Body of pancreas (tissue), 4 donors: ENCODE measurements at regions not wholly inside any gene's neighbourhood (a gene's known extent, or its start where the extent isn't known, plus 50 kb on each side); places are given as distances from the start of the nearest gene placed in this dataset.

Source experiments
- ATAC-seq: fragments of 150-250 bp; one replicate; pipeline ENCODE4 v1.9.1; 2016
- DNase-seq, 4 donors: peaks; one replicate each; pipeline ENCODE4 v3.0.0-alpha.2; 2019
- H3K27ac ChIP-seq, 4 donors: fragments of 200-600 bp; sonication (generic); 1 replicate in 3 of 4; 2 replicates in 1 of 4; pipeline versions ENCODE4 v1.5.1 to v1.6.1; 2016 to 2019; ENCODE audit warnings: mild to moderate bottlenecking in 1 of 4, mixed read lengths in 1 of 4, moderate library complexity in 1 of 4
- H3K27me3 ChIP-seq, 2 donors: fragments of 200-600 bp; sonication (generic); one replicate each; pipeline ENCODE4 v1.6.0; 2016; ENCODE audit warnings: mild to moderate bottlenecking in 1 of 2
- H3K36me3 ChIP-seq, 2 donors: fragments of 200-600 bp; sonication (generic); replicated peaks in 1 of 2; 2 replicates each; pipeline ENCODE4 v1.5.1; 2016; ENCODE audit warnings: low read depth in 2 of 2; ENCODE audit not compliant: insufficient read depth in 1 of 2
- H3K4me1 ChIP-seq: fragments of 200-600 bp; sonication (generic); one replicate; pipeline ENCODE4 v1.6.0; 2016
- H3K4me3 ChIP-seq, 2 donors: fragments of 200-600 bp; sonication (generic); 1 replicate in 1 of 2; 2 replicates in 1 of 2; pipeline ENCODE4 v1.5.1; 2016 to 2019
- H3K9me3 ChIP-seq, 3 donors: fragments of 200-600 bp; sonication (generic); 1 replicate in 2 of 3; 2 replicates in 1 of 3; pipeline ENCODE4 v1.5.1; 2016
- POLR2A ChIP-seq, 3 donors: fragments of 450-650 bp; IDR thresholded peaks; one replicate each; pipeline ENCODE4 v1.6.1; 2016; ENCODE audit warnings: antibody characterized with exemption in 3 of 3, mild to moderate bottlenecking in 2 of 3
- WGBS, 2 donors: methylation state at CpG; one replicate each; pipeline ENCODE4 v1.1.5; 2017; 5-methylcytosine and 5-hydroxymethylcytosine counted together
- intact Hi-C: fragments of 100-400 bp; cut with DNase I; formaldehyde crosslinking; loops from one replicate; pipeline ENCODE4 v1.15.1; 2023
- TF ChIP-seq, protein P1 (sequence below), 7 experiments: fragments of 450-650 bp in 4 of 7; fragments of 200-600 bp in 3 of 7; sonication (generic) in 3 of 7; IDR thresholded peaks; one replicate each; pipeline ENCODE4 v1.5.1; 2016 to 2019; ENCODE audit warnings: antibody characterized with exemption in 7 of 7

DNA sequence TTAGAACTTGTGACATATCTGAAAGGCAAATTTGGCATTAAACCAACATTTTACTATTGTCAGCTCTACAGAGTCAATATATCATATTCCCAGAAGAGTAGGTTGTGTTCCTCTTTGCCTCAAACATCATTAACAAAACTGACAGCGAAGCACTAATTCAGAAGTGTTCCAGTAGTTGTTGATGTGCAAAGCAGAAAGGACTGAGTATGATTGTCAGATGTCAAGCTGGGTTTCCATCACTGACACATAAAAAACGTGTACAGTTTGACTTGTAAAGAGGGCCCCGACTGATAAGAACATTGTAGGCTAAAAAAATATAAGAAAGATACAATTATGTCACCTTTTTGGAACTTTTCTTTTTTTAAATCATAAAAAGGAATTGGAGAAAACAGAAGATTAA is 101.5 kb upstream of the ZNF608 start:
- DNase-seq = no peak
- H3K27ac ChIP-seq = no peak overlapping the region
- no peak overlapping the region for H3K4me3 ChIP-seq
- no peaks in the 10 kb centered on the region for H3K27me3 ChIP-seq
- H3K36me3 ChIP-seq = no peaks in the 10 kb centered on the region
- no peaks in the 10 kb centered on the region for H3K9me3 ChIP-seq
- 63 to 65% methylated on average over 3 of the region's 3 CpGs for WGBS, 2 donors
- ATAC-seq = no peak
- intact Hi-C loops = no loop called here
- TF ChIP-seq, protein P1, sequence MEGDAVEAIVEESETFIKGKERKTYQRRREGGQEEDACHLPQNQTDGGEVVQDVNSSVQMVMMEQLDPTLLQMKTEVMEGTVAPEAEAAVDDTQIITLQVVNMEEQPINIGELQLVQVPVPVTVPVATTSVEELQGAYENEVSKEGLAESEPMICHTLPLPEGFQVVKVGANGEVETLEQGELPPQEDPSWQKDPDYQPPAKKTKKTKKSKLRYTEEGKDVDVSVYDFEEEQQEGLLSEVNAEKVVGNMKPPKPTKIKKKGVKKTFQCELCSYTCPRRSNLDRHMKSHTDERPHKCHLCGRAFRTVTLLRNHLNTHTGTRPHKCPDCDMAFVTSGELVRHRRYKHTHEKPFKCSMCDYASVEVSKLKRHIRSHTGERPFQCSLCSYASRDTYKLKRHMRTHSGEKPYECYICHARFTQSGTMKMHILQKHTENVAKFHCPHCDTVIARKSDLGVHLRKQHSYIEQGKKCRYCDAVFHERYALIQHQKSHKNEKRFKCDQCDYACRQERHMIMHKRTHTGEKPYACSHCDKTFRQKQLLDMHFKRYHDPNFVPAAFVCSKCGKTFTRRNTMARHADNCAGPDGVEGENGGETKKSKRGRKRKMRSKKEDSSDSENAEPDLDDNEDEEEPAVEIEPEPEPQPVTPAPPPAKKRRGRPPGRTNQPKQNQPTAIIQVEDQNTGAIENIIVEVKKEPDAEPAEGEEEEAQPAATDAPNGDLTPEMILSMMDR (IDR thresholded peaks at IDR 0.05) = no peak
- TF ChIP-seq POLR2A (IDR thresholded peaks at IDR 0.05) = no peak
- no peaks in the 10 kb centered on the region for H3K4me1 ChIP-seq

- Histone ChIP-seq H3K27me3 (no peaks in the 10 kb centered on the region), H3K9me3 (no peaks in the 10 kb centered on the region), H3K4me1 (no peaks in the 10 kb centered on the region), H3K36me3 (no peaks in the 10 kb centered on the region), H3K4me3 (no peak overlapping the region), H3K27ac (no peak overlapping the region)
- DNase-seq (no peak), ATAC-seq (no peak)
- 89% methylated on average over 3 of the region's 3 CpGs for WGBS, 2 donors
- intact Hi-C loops = no loop called here
- TF ChIP-seq, protein P1 (IDR thresholded peaks at IDR 0.05) = no peak
- TF ChIP-seq POLR2A (IDR thresholded peaks at IDR 0.05) = no peak
Observed at GRCh38 chr5:124849774-124850173, 103.3 kb upstream of the ZNF608 start.

DNA sequence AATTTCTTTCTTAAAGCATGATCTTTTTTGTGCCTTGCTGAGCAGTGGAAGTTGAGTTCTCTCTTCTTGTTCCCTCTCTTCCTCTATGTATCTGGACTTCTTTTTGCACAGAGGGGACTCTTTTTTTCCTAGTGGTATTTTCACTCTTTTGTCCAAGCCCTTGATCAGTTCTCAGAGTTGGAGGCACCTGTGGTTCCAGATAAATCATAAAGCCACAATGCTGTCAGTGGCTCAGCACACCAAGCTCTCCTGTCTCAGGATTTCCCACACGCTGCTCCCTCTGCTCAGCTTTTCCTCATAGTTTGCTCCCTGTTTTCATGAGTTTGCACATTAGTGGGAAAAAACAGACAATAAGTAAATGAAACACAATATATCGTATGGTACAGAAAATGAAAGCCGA is 110.3 kb upstream of the ZNF608 start:
- H3K4me3 ChIP-seq = no peak overlapping the region
- intact Hi-C loops = no loop called here
- no peaks in the 10 kb centered on the region for H3K4me1 ChIP-seq
- no peak for DNase-seq
- no peaks in the 10 kb centered on the region for H3K9me3 ChIP-seq
- no peaks in the 10 kb centered on the region for H3K36me3 ChIP-seq
- no peak for ATAC-seq
- TF ChIP-seq, protein P1 (IDR thresholded peaks at IDR 0.05) = no peak
- no peak for TF ChIP-seq POLR2A (IDR thresholded peaks at IDR 0.05)
- no peak overlapping the region for H3K27ac ChIP-seq
- H3K27me3 ChIP-seq = no peaks in the 10 kb centered on the region
- 83 to 94% methylated on average over 3 of the region's 3 CpGs for WGBS, 2 donors

GRCh38 chr5:124858612-124859011 is 112.2 kb upstream of the ZNF608 start:
- intact Hi-C loops = no loop called here
- 89 to 91% methylated on average over 2 of the region's 2 CpGs for WGBS, 2 donors
- H3K9me3 ChIP-seq = no peaks in the 10 kb centered on the region
- no peak overlapping the region for H3K4me3 ChIP-seq
- H3K4me1 ChIP-seq = no peaks in the 10 kb centered on the region
- no peak for DNase-seq
- ATAC-seq = no peak
- no peaks in the 10 kb centered on the region for H3K27me3 ChIP-seq
- TF ChIP-seq POLR2A (IDR thresholded peaks at IDR 0.05) = no peak
- TF ChIP-seq, protein P1 (IDR thresholded peaks at IDR 0.05) = no peak
- no peaks in the 10 kb centered on the region for H3K36me3 ChIP-seq
- H3K27ac ChIP-seq = no peak overlapping the region

DNA sequence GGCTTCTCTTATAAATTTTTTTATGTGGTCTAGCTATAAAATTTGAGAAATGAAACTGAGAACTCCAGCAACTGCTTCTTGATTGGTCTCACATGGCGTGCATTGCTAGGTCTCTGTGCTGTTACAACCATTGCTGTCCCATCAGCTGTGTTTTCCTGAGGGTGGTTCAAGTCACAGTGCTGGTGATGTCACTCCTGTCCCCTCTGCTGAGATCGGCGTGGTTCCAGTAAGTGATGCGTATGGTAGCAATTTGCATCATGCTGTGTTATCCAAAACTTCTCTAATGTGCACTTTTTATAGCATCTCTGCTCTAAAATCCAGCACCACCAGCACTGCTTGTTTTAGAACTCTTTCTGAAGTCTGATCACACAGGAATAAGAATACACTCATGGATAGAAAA is 112.6 kb upstream of the ZNF608 start:
- TF ChIP-seq, protein P1 (IDR thresholded peaks at IDR 0.05) = no peak
- no peak for TF ChIP-seq POLR2A (IDR thresholded peaks at IDR 0.05)
- ATAC-seq = no peak
- peak in 1 of 4 donors; percentile 43 for DNase-seq
- 90 to 91% methylated on average over 4 of the region's 4 CpGs for WGBS, 2 donors
- no peaks in the 10 kb centered on the region for H3K36me3 ChIP-seq
- H3K9me3 ChIP-seq = no peaks in the 10 kb centered on the region
- intact Hi-C loops = no loop called here
- H3K4me1 ChIP-seq = no peaks in the 10 kb centered on the region
- H3K4me3 ChIP-seq = no peak overlapping the region
- H3K27ac ChIP-seq = no peak overlapping the region
- H3K27me3 ChIP-seq = no peaks in the 10 kb centered on the region
